ENCODE measurements at regions not wholly inside any gene's neighbourhood (a gene's known extent, or its start where the extent isn't known, plus 50 kb on each side); places are given as distances from the start of the nearest gene placed in this dataset.

DNA sequence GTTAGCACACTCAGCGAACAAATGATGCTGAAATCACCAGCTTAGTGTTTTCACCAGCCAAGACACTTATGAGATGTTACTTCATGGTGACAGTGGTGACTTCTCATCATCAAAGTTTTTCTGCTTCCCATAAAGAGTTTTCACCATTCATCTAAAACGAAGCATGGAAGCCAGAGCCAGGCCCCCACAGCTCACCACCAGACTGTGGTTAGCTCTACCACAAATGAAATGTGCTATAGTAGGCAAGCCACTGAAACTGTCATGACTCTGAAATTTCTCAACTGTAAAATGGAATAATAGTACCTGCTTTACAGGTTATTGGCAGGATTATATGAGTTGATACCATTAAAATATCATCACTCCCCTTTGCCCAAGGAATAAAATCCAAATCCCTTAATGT is 56.4 kb upstream of the HHIP start:
- DNase-seq = no peak
- 86 to 95% methylated on average over 2 of the region's 2 CpGs for WGBS, 2 donors
- Histone ChIP-seq H3K36me3 (no peaks in the 10 kb centered on the region), H3K4me1 (no peaks in the 10 kb centered on the region), H3K4me3 (no peak overlapping the region), H3K27ac (no peak overlapping the region), H3K9me3 (peaks cover 0 to 15% (median 6%) of the 10 kb centered on the region in 11 donors), H3K27me3 (no peaks in the 10 kb centered on the region)
- TF ChIP-seq, protein P1, sequence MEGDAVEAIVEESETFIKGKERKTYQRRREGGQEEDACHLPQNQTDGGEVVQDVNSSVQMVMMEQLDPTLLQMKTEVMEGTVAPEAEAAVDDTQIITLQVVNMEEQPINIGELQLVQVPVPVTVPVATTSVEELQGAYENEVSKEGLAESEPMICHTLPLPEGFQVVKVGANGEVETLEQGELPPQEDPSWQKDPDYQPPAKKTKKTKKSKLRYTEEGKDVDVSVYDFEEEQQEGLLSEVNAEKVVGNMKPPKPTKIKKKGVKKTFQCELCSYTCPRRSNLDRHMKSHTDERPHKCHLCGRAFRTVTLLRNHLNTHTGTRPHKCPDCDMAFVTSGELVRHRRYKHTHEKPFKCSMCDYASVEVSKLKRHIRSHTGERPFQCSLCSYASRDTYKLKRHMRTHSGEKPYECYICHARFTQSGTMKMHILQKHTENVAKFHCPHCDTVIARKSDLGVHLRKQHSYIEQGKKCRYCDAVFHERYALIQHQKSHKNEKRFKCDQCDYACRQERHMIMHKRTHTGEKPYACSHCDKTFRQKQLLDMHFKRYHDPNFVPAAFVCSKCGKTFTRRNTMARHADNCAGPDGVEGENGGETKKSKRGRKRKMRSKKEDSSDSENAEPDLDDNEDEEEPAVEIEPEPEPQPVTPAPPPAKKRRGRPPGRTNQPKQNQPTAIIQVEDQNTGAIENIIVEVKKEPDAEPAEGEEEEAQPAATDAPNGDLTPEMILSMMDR (IDR thresholded peaks at IDR 0.05) = no peak
- ATAC-seq = no peak
- intact Hi-C loops (cut with DNase I) = no loop called here

DNA sequence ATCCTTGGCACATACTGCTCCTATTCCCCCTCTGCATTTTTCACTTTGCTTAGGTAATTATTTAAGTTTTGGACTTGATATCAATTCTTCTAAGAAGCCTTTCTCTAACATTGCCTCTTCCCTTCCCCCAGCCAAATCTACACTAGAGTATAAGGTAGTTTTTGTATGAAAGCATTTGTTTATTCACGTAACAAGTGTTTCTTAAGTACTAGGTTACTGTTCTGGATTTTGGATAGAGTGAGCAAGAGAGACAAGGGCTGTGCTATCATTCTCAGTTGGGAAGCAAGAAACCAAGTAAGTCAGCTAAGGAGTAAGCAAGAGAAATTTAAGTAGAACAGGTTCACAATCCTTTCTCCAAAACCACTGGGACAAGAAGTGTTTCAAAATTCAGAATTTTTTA is 55.9 kb upstream of the HHIP start:
- H3K4me1 ChIP-seq = no peaks in the 10 kb centered on the region
- no peak overlapping the region for H3K27ac ChIP-seq
- H3K9me3 ChIP-seq = peaks cover 0 to 15% (median 6%) of the 10 kb centered on the region in 11 donors
- DNase-seq (no peak), ATAC-seq (no peak)
- intact Hi-C loops (cut with DNase I) = no loop called here
- no peaks in the 10 kb centered on the region for H3K36me3 ChIP-seq
- 93 to 96% methylated on average over 1 of the region's 1 CpG for WGBS, 2 donors
- TF ChIP-seq, protein P1 (IDR thresholded peaks at IDR 0.05) = no peak
- H3K4me3 ChIP-seq = no peak overlapping the region
- H3K27me3 ChIP-seq = no peaks in the 10 kb centered on the region

GRCh38 chr4:144591401-144591800 is 54.6 kb upstream of the HHIP start:
- Histone ChIP-seq H3K4me1 (no peaks in the 10 kb centered on the region), H3K27me3 (no peaks in the 10 kb centered on the region), H3K36me3 (no peaks in the 10 kb centered on the region), H3K4me3 (no peak overlapping the region), H3K9me3 (peaks cover 0 to 15% (median 6%) of the 10 kb centered on the region in 11 donors), H3K27ac (no peak overlapping the region)
- 4 to 13% methylated on average over 2 of the region's 2 CpGs for WGBS, 2 donors
- ATAC-seq (peak in 1 of 8 donors; percentile 64), DNase-seq (no peak)
- intact Hi-C loops (cut with DNase I) = no loop called here
- TF ChIP-seq, protein P1 (IDR thresholded peaks at IDR 0.05) = no peak

- Histone ChIP-seq H3K27ac (no peak overlapping the region), H3K36me3 (no peaks in the 10 kb centered on the region), H3K27me3 (no peaks in the 10 kb centered on the region), H3K4me1 (no peaks in the 10 kb centered on the region), H3K4me3 (no peak overlapping the region), H3K9me3 (peaks cover 0 to 12% (median 6%) of the 10 kb centered on the region in 11 donors)
- 48 to 58% methylated on average over 2 of the region's 2 CpGs for WGBS, 2 donors
- DNase-seq (no peak), ATAC-seq (no peak)
- intact Hi-C loops (cut with DNase I) = no loop called here
- TF ChIP-seq, protein P1 (IDR thresholded peaks at IDR 0.05) = no peak
These were observed 53.7 kb upstream of the HHIP start for GRCh38 chr4:144592264-144592663.
